ES-I3 (cell line): ENCODE measurements at regions not wholly inside any gene's neighbourhood (a gene's known extent, or its start where the extent isn't known, plus 50 kb on each side); places are given as distances from the start of the nearest gene placed in this dataset.

ENCODE experiments used
- H3K36me3 ChIP-seq: 2 replicates; pipeline ENCODE4 v1.6.1; 2013; ENCODE audit warnings: mild to moderate bottlenecking, low read length, control low read depth, moderate library complexity; ENCODE audit not compliant: insufficient read depth
- H3K4me1 ChIP-seq: 2 replicates; pipeline ENCODE4 v1.6.1; 2013; ENCODE audit warnings: mild to moderate bottlenecking, control low read depth, low read length; ENCODE audit not compliant: insufficient read depth
- H3K9ac ChIP-seq: 2 replicates; pipeline ENCODE4 v1.6.1; 2013; ENCODE audit warnings: low read depth, mild to moderate bottlenecking, low read length, moderate library complexity
- H3K9me3 ChIP-seq: 2 replicates; pipeline ENCODE4 v1.6.1; 2013; ENCODE audit warnings: mild to moderate bottlenecking, low read length, moderate library complexity; ENCODE audit not compliant: control insufficient read depth, insufficient read depth

DNA sequence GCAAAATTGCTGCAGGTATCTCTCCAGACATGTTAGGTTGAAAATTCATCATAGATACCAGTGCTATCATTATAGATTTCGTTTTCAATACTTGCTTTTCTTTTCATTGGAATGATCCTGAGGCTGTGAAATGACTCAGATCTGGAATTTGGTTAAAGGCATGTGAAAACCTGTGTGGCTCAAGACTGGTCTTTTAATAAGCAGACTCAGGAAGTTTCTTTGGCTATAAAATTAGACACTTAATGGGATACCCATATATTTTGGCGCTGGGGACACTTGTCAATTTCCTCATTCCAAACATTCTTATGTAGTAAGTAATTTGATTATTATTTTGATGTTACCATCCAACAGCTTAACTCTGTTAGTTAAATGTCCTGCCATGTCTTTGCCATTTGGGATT, 1041.1 kb upstream of the GBE1 start:
- H3K9me3 ChIP-seq, result no peaks in the 10 kb centered on the region
- no peak overlapping the region for H3K9ac ChIP-seq
- no peaks in the 10 kb centered on the region for H3K36me3 ChIP-seq
- H3K4me1 ChIP-seq, result no peaks in the 10 kb centered on the region

DNA sequence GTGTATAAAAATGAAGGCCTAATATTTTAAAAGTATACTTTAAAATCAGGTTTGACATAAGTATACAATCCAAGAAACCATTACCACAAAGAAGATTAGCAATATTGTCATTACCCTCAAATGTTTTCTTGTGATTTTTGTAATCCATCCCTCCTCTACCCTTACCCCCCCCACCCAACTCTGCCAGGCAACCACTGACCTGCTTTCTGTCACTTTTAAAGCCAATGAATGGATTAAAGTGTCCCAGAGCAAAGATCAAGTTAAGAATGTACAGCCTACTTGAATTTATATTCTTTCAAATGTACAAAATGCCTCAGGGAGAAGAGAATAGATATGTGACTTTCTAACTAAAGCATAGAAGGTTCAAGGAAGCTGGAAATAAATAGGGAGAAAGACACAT, 1038.8 kb upstream of the GBE1 start:
- H3K36me3 ChIP-seq, result no peaks in the 10 kb centered on the region
- no peak overlapping the region for H3K9ac ChIP-seq
- H3K9me3 ChIP-seq, result no peaks in the 10 kb centered on the region
- H3K4me1 ChIP-seq, result no peaks in the 10 kb centered on the region

DNA sequence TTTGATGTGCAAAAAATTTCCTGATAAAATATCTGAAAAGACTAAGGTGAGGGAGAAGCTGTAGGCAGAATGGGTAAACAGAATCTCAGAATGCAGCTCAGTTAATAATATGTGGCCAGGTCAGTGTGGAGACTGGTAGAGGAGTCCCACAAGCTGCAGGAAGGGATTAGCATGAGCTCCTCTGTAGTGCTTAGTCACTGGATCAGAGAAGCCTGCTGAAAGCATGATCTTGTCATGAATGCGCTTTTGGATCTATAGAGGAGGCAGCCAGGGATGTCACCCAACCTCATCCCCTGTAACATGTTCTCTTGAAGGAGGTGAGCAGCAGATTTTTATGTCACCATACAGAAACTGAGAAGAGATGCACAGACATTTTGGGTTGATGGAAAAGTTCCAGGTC, 1035.3 kb upstream of the GBE1 start:
- Histone ChIP-seq H3K9me3 (no peaks in the 10 kb centered on the region), H3K36me3 (no peaks in the 10 kb centered on the region), H3K9ac (no peak overlapping the region), H3K4me1 (no peaks in the 10 kb centered on the region)

DNA sequence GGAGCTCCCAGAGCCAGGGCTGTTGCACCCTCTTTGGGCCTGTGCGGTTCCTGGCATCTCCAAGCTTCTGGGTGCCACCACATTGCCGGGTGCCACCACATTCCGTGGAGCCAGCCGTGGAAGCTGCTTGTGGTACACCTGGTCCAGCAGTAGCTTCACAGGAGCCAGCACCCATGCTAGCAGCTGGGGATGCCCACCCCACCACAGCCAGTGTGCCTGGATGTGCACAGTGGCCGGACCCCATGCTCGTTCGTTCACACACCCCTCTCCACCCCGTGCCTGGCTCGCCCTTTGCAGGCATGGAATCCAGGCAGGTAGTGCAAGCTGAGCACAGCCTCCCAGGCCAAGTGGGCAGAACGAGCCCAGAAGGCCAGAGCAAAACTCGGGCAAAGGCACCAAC, 1029.8 kb upstream of the GBE1 start:
- H3K36me3 ChIP-seq, result no peaks in the 10 kb centered on the region
- no peak overlapping the region for H3K9ac ChIP-seq

DNA sequence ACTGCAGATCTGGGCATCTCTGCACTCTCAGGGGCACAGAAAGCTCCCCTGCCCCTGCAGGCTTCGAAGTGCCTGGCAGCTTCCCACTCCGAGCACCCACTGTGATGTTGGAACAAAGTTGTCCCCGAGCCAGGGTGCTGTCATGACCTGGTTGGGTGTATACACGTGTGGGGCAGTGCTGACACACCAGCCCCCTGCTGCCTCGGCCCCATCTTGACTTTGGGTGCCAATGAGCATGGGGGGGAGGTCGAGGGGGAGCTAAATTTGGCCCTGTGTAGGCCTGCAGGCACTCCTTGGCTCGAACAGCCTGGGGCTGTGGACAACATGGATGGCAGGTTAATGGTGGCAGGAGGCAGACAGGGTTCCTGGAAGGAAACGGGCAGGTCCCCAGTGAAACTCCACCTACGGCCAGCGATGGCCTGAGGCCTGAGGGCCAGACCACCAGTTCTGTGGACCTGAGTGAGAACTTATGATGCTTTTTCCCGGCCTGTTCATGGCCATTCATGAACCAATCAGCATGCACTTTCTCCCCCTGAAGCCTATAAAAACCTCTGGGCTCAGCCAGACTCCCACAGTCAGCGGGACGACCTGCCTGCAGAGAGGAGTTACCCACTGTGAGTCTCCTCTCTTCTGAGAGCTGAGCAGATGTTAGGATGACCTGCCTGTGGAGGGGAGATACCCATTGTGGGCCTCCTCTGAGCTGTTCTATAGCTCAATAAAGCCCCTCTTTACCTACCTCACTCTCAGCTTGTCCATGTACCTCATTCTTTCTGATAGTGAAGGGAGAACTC, 1029.1 kb upstream of the GBE1 start:
- H3K4me1 ChIP-seq, result no peaks in the 10 kb centered on the region
- H3K9me3 ChIP-seq, result no peaks in the 10 kb centered on the region
- no peaks in the 10 kb centered on the region for H3K36me3 ChIP-seq
- no peak overlapping the region for H3K9ac ChIP-seq

More for the DNA sequence above, 1029.8 kb upstream of the GBE1 start:
- no peaks in the 10 kb centered on the region for H3K4me1 ChIP-seq
- no peaks in the 10 kb centered on the region for H3K9me3 ChIP-seq

GRCh38 chr3:82783194-82783593, 1021.7 kb upstream of the GBE1 start:
- Histone ChIP-seq H3K36me3 (no peaks in the 10 kb centered on the region), H3K9ac (no peak overlapping the region), H3K4me1 (no peaks in the 10 kb centered on the region), H3K9me3 (no peaks in the 10 kb centered on the region)

- Histone ChIP-seq H3K4me1 (no peaks in the 10 kb centered on the region), H3K36me3 (no peaks in the 10 kb centered on the region), H3K9me3 (0 out of 2 replicates have a peak, but pooled peaks cover 2% of the 10 kb centered on the region), H3K9ac (no peak overlapping the region)
Measured at GRCh38 chr3:82773207-82773606, 1011.8 kb upstream of the GBE1 start.

DNA sequence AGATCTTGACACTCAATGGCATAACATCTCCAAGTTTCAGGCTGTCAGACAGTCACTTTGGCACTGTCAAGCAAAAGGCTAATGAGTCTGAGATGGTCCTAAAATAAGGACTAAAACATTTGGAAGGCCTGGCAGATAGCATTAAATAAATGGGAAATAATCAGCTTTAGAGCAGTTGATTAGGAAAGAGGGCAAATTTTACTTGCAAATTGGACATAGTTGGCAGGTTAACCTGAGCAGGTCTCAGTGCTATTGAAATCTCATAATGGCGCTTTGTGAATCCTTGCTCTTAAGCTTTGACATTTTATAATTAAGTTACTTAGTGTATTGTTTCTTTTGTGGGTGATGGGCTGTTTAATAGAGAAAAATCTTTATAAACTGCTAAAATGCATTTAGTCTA, 1003.1 kb upstream of the GBE1 start:
- Histone ChIP-seq H3K4me1 (no peaks in the 10 kb centered on the region), H3K9me3 (no peaks in the 10 kb centered on the region), H3K9ac (no peak overlapping the region), H3K36me3 (no peaks in the 10 kb centered on the region)

DNA sequence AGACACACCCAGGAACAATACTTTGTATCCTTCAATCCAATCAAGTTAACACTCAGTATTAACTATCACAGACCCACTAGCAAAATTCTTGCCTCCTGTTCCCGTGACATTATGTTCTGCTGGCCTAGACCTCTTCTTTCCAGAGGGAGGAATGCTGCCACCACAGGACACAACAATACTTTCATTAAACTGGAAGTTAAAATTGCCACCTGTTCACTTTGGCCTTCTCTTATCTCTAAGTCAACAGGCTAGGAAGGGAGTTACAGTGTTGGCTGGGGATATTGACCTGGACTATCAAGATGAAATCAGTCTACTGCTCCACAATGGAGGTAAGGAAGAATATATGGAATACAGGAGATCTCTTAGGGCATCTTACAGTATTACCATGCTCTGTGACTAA, 1000.4 kb upstream of the GBE1 start:
- H3K9me3 ChIP-seq, result no peaks in the 10 kb centered on the region
- no peaks in the 10 kb centered on the region for H3K36me3 ChIP-seq
- no peak overlapping the region for H3K9ac ChIP-seq
- H3K4me1 ChIP-seq, result no peaks in the 10 kb centered on the region

GRCh38 chr3:82745544-82745943, 984.1 kb upstream of the GBE1 start:
- H3K9me3 ChIP-seq, result no peaks in the 10 kb centered on the region
- no peaks in the 10 kb centered on the region for H3K4me1 ChIP-seq
- no peaks in the 10 kb centered on the region for H3K36me3 ChIP-seq
- H3K9ac ChIP-seq, result no peak overlapping the region

GRCh38 chr3:82743196-82743595, 981.8 kb upstream of the GBE1 start:
- no peaks in the 10 kb centered on the region for H3K36me3 ChIP-seq
- H3K4me1 ChIP-seq, result no peaks in the 10 kb centered on the region
- H3K9me3 ChIP-seq, result no peaks in the 10 kb centered on the region
- no peak overlapping the region for H3K9ac ChIP-seq

GRCh38 chr3:82741346-82741745, 979.9 kb upstream of the GBE1 start:
- no peaks in the 10 kb centered on the region for H3K4me1 ChIP-seq
- H3K9ac ChIP-seq, result no peak overlapping the region
- H3K9me3 ChIP-seq, result no peaks in the 10 kb centered on the region

DNA sequence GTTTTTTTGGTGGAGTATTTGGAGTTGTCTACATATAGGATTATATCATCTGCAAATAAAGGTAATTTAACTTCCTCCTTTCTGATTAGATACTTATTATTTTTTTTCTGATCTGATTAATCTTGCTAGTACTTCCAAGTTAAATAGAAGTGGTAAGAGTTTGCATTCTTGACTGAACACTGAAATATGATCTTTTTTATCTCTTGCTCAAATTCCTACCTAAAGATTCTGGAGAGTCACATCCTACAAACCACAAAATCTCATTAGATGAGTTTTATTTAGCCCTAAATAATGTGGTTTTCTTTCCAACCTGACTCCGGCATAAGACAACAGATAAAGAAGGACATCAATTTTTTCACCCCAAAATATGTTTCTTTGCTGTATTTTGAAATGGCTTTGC, 977.9 kb upstream of the GBE1 start:
- H3K36me3 ChIP-seq, result no peaks in the 10 kb centered on the region
- H3K9me3 ChIP-seq, result no peaks in the 10 kb centered on the region
- no peaks in the 10 kb centered on the region for H3K4me1 ChIP-seq
- no peak overlapping the region for H3K9ac ChIP-seq

More at GRCh38 chr3:82741346-82741745, 979.9 kb upstream of the GBE1 start:
- H3K36me3 ChIP-seq, result no peaks in the 10 kb centered on the region

DNA sequence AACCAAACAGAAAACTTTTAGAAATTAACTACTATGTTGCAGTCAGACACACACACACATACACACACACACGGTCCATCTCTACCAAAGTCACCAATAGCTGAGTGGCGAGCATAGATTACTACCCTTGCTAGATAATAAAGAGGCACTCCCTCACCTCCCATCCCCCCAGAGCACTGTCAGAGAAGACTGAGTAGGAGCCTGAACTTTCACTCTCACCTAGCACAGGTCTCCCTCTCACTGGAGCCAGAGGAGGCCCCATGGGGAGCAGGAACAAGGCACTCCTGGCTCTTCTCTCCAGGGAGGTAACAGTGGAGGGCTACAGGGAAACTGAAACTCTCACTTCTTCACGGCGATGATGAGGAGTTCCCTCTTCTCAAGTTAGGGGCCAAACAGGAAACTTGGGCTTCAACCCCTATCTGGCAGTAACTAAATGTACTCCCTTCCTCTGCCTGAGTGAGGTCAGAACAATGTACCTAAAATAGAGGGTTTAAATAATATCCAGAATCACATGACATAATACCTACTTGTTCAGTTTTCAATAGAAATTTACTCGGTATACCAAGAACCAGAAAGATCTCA, 975.3 kb upstream of the GBE1 start:
- no peak overlapping the region for H3K9ac ChIP-seq
- H3K9me3 ChIP-seq, result no peaks in the 10 kb centered on the region

DNA sequence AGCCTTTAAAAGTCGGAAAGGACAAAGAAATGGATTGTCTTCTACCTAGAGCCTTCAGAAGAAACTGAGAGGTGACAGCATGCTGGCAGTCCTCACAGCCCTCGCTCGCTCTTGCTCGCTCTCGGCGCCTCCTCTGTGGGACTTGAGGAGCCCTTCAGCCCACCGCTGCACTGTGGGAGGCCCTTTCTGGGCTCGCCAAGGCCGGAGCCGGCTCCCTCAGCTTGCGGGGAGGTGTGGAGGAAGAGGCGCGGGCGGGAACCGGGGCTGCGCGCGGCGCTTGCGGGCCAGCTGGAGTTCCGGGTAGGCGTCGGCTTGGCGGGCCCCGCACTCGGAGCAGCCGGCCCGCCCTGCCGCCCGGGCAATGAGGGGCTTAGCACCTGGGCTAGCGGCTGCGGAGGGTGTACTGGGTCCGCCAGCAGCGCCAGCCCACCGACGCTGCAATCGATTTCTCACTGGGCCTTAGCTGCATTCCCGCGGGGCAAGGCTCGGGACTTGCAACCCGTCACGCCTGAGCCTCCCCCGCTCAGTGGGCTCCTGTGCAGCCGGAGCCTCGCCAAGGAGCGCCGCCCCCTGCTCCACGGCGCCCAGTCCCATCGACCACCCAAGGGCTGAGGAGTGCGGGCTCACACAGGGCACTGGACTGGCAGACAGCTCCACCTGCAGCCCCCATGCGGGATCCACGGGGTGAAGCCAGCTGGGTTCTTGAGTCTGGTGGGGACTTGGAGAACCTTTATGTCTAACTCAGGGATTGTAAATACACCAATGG, 953.8 kb upstream of the GBE1 start:
- Histone ChIP-seq H3K4me1 (no peaks in the 10 kb centered on the region), H3K9ac (no peak overlapping the region), H3K9me3 (no peaks in the 10 kb centered on the region), H3K36me3 (no peaks in the 10 kb centered on the region)

More for the DNA sequence above, 975.3 kb upstream of the GBE1 start:
- Histone ChIP-seq H3K4me1 (no peaks in the 10 kb centered on the region), H3K36me3 (no peaks in the 10 kb centered on the region)
